GM19397 (cell line): ENCODE measurements at regions not wholly inside any gene's neighbourhood (a gene's known extent, or its start where the extent isn't known, plus 50 kb on each side); places are given as distances from the start of the nearest gene placed in this dataset.
"Not testable (repeated sequence)": the region's sequence is repeated elsewhere in the genome, so short reads cannot be mapped to it uniquely, and the experiment has no call there.

ENCODE experiments used
- ATAC-seq: cut with Tn5 transposase; IDR thresholded peaks from one replicate; pipeline ENCODE4 v1.9.1; 2021; ENCODE audit warnings: mild to moderate bottlenecking, moderate library complexity; ENCODE audit not compliant: unreplicated experiment

GRCh38 chr4:115200201-115201041 lies 87.0 kb upstream of the NDST4 start:
- not testable (repeated sequence) for ATAC-seq

- ATAC-seq: not testable (repeated sequence)
Observed at GRCh38 chr4:115194612-115195011, 81.2 kb upstream of the NDST4 start.

- ATAC-seq: no peak
Observed at GRCh38 chr4:115190529-115190928, 77.1 kb upstream of the NDST4 start.

- ATAC-seq: no peak
Observed at GRCh38 chr4:115187136-115187535, 73.7 kb upstream of the NDST4 start.

- ATAC-seq: not testable (repeated sequence)
Observed at GRCh38 chr4:115179438-115180062, 66.1 kb upstream of the NDST4 start.

GRCh38 chr4:115178687-115179086 lies 65.3 kb upstream of the NDST4 start:
- ATAC-seq: not testable (repeated sequence)

- ATAC-seq: no peak
Observed at GRCh38 chr4:115171220-115171619, 57.8 kb upstream of the NDST4 start.

- ATAC-seq: no peak
Observed at GRCh38 chr4:115165503-115165902, 52.1 kb upstream of the NDST4 start.
